IMR-90 (cell line): ENCODE measurements at regions not wholly inside any gene's neighbourhood (a gene's known extent, or its start where the extent isn't known, plus 50 kb on each side); places are given as distances from the start of the nearest gene placed in this dataset.

ENCODE experiments used
- ATAC-seq: fragments of 200-7000 bp; cut with Tn5 transposase; 2 replicates; pipeline ENCODE4 v1.9.1; 2020; ENCODE audit warnings: low read depth, mild to moderate bottlenecking, moderate library complexity
- BruUV-seq: library from RNA; stranded (reverse); fragments of 400-500 nt; replicated peaks from 2 replicates; lab custom pipeline; 2021; lab: Mats Ljungman, UMichigan
- CTCF ChIA-PET: fragments of 300-600 bp; formaldehyde crosslinking; extraction: SDS; loops from one replicate; lab custom pipeline; 2021; ENCODE audit warnings: antibody characterized with exemption; lab: Yijun Ruan, JAX
- POLR2A ChIA-PET: fragments of 300-600 bp; sonication (Branson Sonifier 250); formaldehyde crosslinking; loops from one replicate; lab custom pipeline; 2022; ENCODE audit warnings: antibody characterized with exemption; ENCODE audit not compliant: unreplicated experiment; lab: Charles Lee
- DNase-seq: peaks from one replicate; pipeline ENCODE4 v3.0.0; 2013
- H2AFZ ChIP-seq: replicated peaks from 2 replicates; pipeline ENCODE3; 2013; ENCODE audit warnings: low read length, mild to moderate bottlenecking; ENCODE audit not compliant: poor library complexity
- H2AK5ac ChIP-seq: 2 replicates; pipeline ENCODE4 v1.6.1; 2013; ENCODE audit warnings: low read depth, low read length, inconsistent platforms
- H2AK9ac ChIP-seq: replicated peaks from 2 replicates; pipeline ENCODE3; 2013; ENCODE audit warnings: mild to moderate bottlenecking, low read depth, low read length, moderate library complexity; ENCODE audit not compliant: poor library complexity
- H2BK120ac ChIP-seq: 2 replicates; pipeline ENCODE4 v1.6.1; 2013; ENCODE audit warnings: low read depth, low read length, inconsistent platforms
- H2BK15ac ChIP-seq: 3 replicates; pipeline ENCODE4 v1.6.1; 2013; ENCODE audit warnings: low read depth, low read length, inconsistent platforms
- H2BK20ac ChIP-seq: 2 replicates; pipeline ENCODE4 v1.6.1; 2013; ENCODE audit warnings: low read depth, mild to moderate bottlenecking, inconsistent platforms, low read length, moderate library complexity
- H2BK5ac ChIP-seq: 2 replicates; pipeline ENCODE4 v1.6.1; 2013; ENCODE audit warnings: mild to moderate bottlenecking, low read depth, low read length, inconsistent platforms; ENCODE audit not compliant: poor library complexity, severe bottlenecking
- H3K14ac ChIP-seq: replicated peaks from 2 replicates; pipeline ENCODE4 v1.6.1; 2013; ENCODE audit warnings: low read depth, low read length, inconsistent platforms
- H3K18ac ChIP-seq: 2 replicates; pipeline ENCODE4 v1.6.1; 2013; ENCODE audit warnings: low read depth, low read length, control low read depth
- H3K23ac ChIP-seq: 2 replicates; pipeline ENCODE4 v1.6.1; 2013; ENCODE audit warnings: low read depth, low read length, inconsistent platforms
- H3K27ac ChIP-seq: 2 replicates; pipeline ENCODE4 v1.5.1; 2013; ENCODE audit warnings: mild to moderate bottlenecking, control low read depth, low read length; ENCODE audit not compliant: insufficient read depth
- H3K27me3 ChIP-seq: 2 replicates; pipeline ENCODE4 v1.6.1; 2013; ENCODE audit warnings: low read length; ENCODE audit not compliant: control insufficient read depth, insufficient read depth
- H3K36me3 ChIP-seq: 2 replicates; pipeline ENCODE4 v1.6.1; 2013; ENCODE audit warnings: low read length, mixed read lengths; ENCODE audit not compliant: control insufficient read depth, insufficient read depth
- H3K4ac ChIP-seq: 2 replicates; pipeline ENCODE4 v1.6.1; 2013; ENCODE audit warnings: low read depth, low read length, inconsistent platforms
- H3K4me1 ChIP-seq: 2 replicates; pipeline ENCODE4 v1.6.1; 2013; ENCODE audit warnings: low read length, mixed read lengths; ENCODE audit not compliant: control insufficient read depth, insufficient read depth
- H3K4me2 ChIP-seq: 2 replicates; pipeline ENCODE4 v1.6.1; 2013; ENCODE audit warnings: low read depth, mild to moderate bottlenecking, control low read depth, low read length, moderate library complexity
- H3K4me3 ChIP-seq: 2 replicates; pipeline ENCODE4 v1.5.1; 2013; ENCODE audit warnings: low read depth, mild to moderate bottlenecking, control low read depth, low read length, moderate library complexity; ENCODE audit not compliant: insufficient read depth
- H3K56ac ChIP-seq: 2 replicates; pipeline ENCODE4 v1.6.1; 2013; ENCODE audit warnings: low read length, inconsistent platforms; ENCODE audit not compliant: insufficient read depth; ENCODE audit errors: extremely low read depth
- H3K79me1 ChIP-seq, 2 experiments: 2 replicates each; pipeline ENCODE4 v1.6.1; 2013; ENCODE audit warnings: low read length in 2 of 2, inconsistent platforms in 1 of 2, low read depth in 1 of 2
- H3K9ac ChIP-seq: 2 replicates; pipeline ENCODE4 v1.6.1; 2013; ENCODE audit warnings: low read depth, low read length, control low read depth
- H3K9me1 ChIP-seq: 2 replicates; pipeline ENCODE4 v1.6.1; 2013; ENCODE audit warnings: low read length, inconsistent platforms; ENCODE audit not compliant: insufficient read depth
- H3K9me3 ChIP-seq: 2 replicates; pipeline ENCODE4 v1.6.1; 2013; ENCODE audit warnings: low read length; ENCODE audit not compliant: control insufficient read depth, insufficient read depth
- H4K20me1 ChIP-seq: 2 replicates; pipeline ENCODE4 v1.6.1; 2013; ENCODE audit warnings: low read length, inconsistent platforms; ENCODE audit not compliant: insufficient read depth
- H4K5ac ChIP-seq: 2 replicates; pipeline ENCODE4 v1.6.1; 2013; ENCODE audit warnings: mild to moderate bottlenecking, low read depth, low read length, control low read depth
- H4K8ac ChIP-seq, 2 experiments: 2 replicates each; pipeline ENCODE4 v1.6.1; 2013; ENCODE audit warnings: low read depth in 2 of 2, low read length in 2 of 2, control low read depth in 1 of 2, inconsistent platforms in 1 of 2
- H4K91ac ChIP-seq: 2 replicates; pipeline ENCODE4 v1.6.1; 2013; ENCODE audit warnings: low read depth, low read length, inconsistent platforms; ENCODE audit not compliant: insufficient read depth
- BHLHE40 ChIP-seq: fragments of 150-350 bp; IDR thresholded peaks from 2 replicates; pipeline ENCODE4 v1.6.1; 2016; ENCODE audit warnings: mild to moderate bottlenecking, low read depth, low read length
- CEBPB ChIP-seq: IDR thresholded peaks from 2 replicates; pipeline ENCODE4 v1.6.1; 2012; ENCODE audit warnings: low read depth, low read length, improper control_type of control experiment
- CHD1 ChIP-seq: IDR thresholded peaks from 2 replicates; pipeline ENCODE4 v1.6.1; 2012; ENCODE audit warnings: low read depth, low read length, improper control_type of control experiment
- CTCF ChIP-seq: conservative IDR thresholded peaks from 2 replicates; pipeline ENCODE4 v1.5.1; 2012; ENCODE audit warnings: mild to moderate bottlenecking, low read depth, low read length, improper control_type of control experiment
- FOS ChIP-seq: fragments of 150-350 bp; IDR thresholded peaks from 2 replicates; pipeline ENCODE4 v1.6.1; 2016; ENCODE audit warnings: low read depth, low read length
- MAFK ChIP-seq: IDR thresholded peaks from 2 replicates; pipeline ENCODE4 v1.6.1; 2012; ENCODE audit warnings: low read depth, low read length, improper control_type of control experiment
- MAZ ChIP-seq: IDR thresholded peaks from 2 replicates; pipeline ENCODE4 v1.6.1; 2012; ENCODE audit warnings: low read depth, mild to moderate bottlenecking, low read length, improper control_type of control experiment, moderate library complexity, borderline replicate concordance
- MXI1 ChIP-seq: IDR thresholded peaks from 2 replicates; pipeline ENCODE4 v1.6.1; 2012; ENCODE audit warnings: low read depth, mild to moderate bottlenecking, low read length, moderate library complexity, borderline replicate concordance
- NFE2L2 ChIP-seq: fragments of 150-350 bp; IDR thresholded peaks from 2 replicates; pipeline ENCODE4 v1.6.1; 2016; ENCODE audit warnings: low read depth, mild to moderate bottlenecking, low read length
- POLR2A ChIP-seq: IDR thresholded peaks from 2 replicates; pipeline ENCODE4 v1.6.1; 2012; ENCODE audit warnings: mild to moderate bottlenecking, low read depth, low read length
- RAD21 ChIP-seq: IDR thresholded peaks from 2 replicates; pipeline ENCODE4 v1.6.1; 2012; ENCODE audit warnings: low read length, improper control_type of control experiment
- RCOR1 ChIP-seq: IDR thresholded peaks from 2 replicates; pipeline ENCODE4 v1.6.1; 2012; ENCODE audit warnings: mild to moderate bottlenecking, low read length, improper control_type of control experiment; ENCODE audit not compliant: insufficient replicate concordance
- RFX5 ChIP-seq: IDR thresholded peaks from 2 replicates; pipeline ENCODE4 v1.8.0; 2012; ENCODE audit warnings: low read depth, mild to moderate bottlenecking, low read length, moderate library complexity
- SMC3 ChIP-seq: fragments of 150-350 bp; IDR thresholded peaks from 2 replicates; pipeline ENCODE4 v1.6.1; 2016; ENCODE audit warnings: low read depth, mild to moderate bottlenecking, antibody characterized with exemption, low read length, moderate library complexity
- WGBS, 2 experiments: methylation state at CpG; one replicate each; pipeline versions ENCODE4 v1.1.5 to v1.1.7; 2013; ENCODE audit warnings: missing lambda C conversion rate in 2 of 2; ENCODE audit not compliant: insufficient read length in 1 of 2; ENCODE audit errors: extremely low coverage in 2 of 2; 5-methylcytosine and 5-hydroxymethylcytosine counted together
- dilution Hi-C: fragments of 300-500 bp; cut with HindIII; formaldehyde crosslinking; loops from one replicate; pipeline ENCODE4 v1.14.3; 2018; ENCODE audit warnings: low sequenced_read_pairs; ENCODE audit not compliant: unreplicated experiment
- in situ Hi-C: fragments of 300-500 bp; cut with MboI; formaldehyde crosslinking; loops from 3 replicates; pipeline ENCODE4 v1.14.3; 2019; ENCODE audit warnings: low sequenced_read_pairs, inconsistent platforms, mixed read lengths
- intact Hi-C: fragments of 100-400 bp; cut with micrococcal nuclease; formaldehyde crosslinking; loops from 2 replicates; pipeline ENCODE4 v1.10.0; 2022
- TF ChIP-seq, protein P1 (sequence below): fragments of 150-350 bp; IDR thresholded peaks from 2 replicates; pipeline ENCODE4 v1.6.1; 2017; ENCODE audit warnings: mild to moderate bottlenecking, antibody characterized with exemption, low read length, low read depth

DNA sequence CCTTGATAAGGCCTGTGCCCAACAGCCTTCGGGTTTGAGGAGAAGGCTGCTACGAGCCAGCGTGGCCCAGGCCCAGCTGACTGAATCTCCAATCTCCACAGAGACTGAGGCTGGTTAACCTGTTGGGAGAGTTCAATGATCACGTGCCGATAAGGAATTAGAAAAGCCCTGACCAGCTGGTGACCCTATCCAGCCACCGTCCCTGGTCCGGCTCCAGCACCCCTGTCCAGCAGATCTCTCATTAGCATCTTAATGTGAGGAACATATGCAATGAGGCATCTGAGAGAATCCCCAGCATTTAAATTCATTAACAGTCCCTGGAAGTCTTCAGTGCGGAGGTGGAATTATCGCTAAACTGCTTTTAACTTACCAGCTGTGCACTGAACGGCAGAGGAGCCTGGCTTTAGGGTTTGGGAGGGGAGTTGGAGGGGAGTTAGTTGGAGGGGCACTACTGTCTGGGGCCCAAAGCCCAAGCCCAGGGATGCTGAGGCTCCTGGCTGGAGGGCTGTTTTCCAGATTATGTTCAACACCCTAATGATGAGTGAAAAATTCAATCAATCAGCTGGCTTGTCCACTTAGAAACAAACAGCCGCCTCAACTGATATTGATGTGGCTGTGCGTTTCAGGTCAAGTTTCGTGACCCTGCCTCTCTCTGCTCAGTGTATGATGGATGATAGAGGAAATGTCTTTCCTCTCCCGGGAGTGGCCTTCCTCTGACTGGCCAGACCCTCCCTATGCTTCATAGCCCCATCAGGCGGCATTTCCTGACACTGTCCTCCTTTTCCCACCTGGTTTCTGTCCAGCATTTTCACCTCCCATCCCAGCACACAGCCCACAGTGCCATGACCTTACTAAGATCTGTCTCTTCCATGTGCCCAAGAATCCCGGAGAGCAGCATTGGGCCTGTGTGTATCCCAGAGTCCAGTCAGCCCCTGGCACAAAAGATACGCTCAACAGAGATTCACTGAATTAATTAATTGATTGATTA, 184.5 kb downstream of the CCT6B start:
- H3K56ac ChIP-seq, result no peak overlapping the region
- H4K5ac ChIP-seq, result no peak overlapping the region
- POLR2A ChIA-PET, result no interaction called here
- H3K79me1 ChIP-seq, result no peaks in the 10 kb centered on the region
- no peaks in the 10 kb centered on the region for H3K4me1 ChIP-seq
- ATAC-seq, result no peak
- H3K4ac ChIP-seq, result no peak overlapping the region
- H2AK9ac ChIP-seq, result no peak overlapping the region
- 25% methylated on average over 3 of the region's 17 CpGs; no CpG with 5 or more reads in 1 of the 2 experiments for WGBS, 2 experiments
- H3K18ac ChIP-seq, result no peak overlapping the region
- no TSS peak for BruUV-seq
- H3K9me3 ChIP-seq, result no peaks in the 10 kb centered on the region
- in situ Hi-C loops (no loop called here), intact Hi-C loops (no loop called here), dilution Hi-C loops (no loop called here)
- no peaks in the 10 kb centered on the region for H4K20me1 ChIP-seq
- H3K9me1 ChIP-seq, result no peaks in the 10 kb centered on the region
- H2BK20ac ChIP-seq, result no peak overlapping the region
- no peak overlapping the region for H3K4me3 ChIP-seq
- no peak for DNase-seq
- H3K23ac ChIP-seq, result no peak overlapping the region
- H2BK5ac ChIP-seq, result no peak overlapping the region
- no peaks in the 10 kb centered on the region for H3K36me3 ChIP-seq
- CTCF ChIA-PET, result no interaction called here
- H2AFZ ChIP-seq, result no peak overlapping the region
- H2BK120ac ChIP-seq, result no peak overlapping the region
- no peak overlapping the region for H4K91ac ChIP-seq
- H3K27me3 ChIP-seq, result peaks cover 2% of the 10 kb centered on the region; the same call in 1 of the 2 replicates
- H3K14ac ChIP-seq, result no peak overlapping the region
- H3K27ac ChIP-seq, result no peak overlapping the region
- no peak overlapping the region for H2BK15ac ChIP-seq
- no peak overlapping the region for H3K9ac ChIP-seq
- no peak overlapping the region for H4K8ac ChIP-seq
- H2AK5ac ChIP-seq, result no peak overlapping the region
- H3K4me2 ChIP-seq, result no peak overlapping the region
- no peak for TF ChIP-seq MAFK
- TF ChIP-seq NFE2L2, result no peak
- no peak for TF ChIP-seq SMC3
- no peak for TF ChIP-seq POLR2A
- no peak for TF ChIP-seq RCOR1
- TF ChIP-seq MAZ, result no peak
- TF ChIP-seq, protein P1, sequence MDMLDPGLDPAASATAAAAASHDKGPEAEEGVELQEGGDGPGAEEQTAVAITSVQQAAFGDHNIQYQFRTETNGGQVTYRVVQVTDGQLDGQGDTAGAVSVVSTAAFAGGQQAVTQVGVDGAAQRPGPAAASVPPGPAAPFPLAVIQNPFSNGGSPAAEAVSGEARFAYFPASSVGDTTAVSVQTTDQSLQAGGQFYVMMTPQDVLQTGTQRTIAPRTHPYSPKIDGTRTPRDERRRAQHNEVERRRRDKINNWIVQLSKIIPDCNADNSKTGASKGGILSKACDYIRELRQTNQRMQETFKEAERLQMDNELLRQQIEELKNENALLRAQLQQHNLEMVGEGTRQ, result no peak
- no peak for TF ChIP-seq FOS
- no peak for TF ChIP-seq MXI1
- TF ChIP-seq CTCF, result no peak
- TF ChIP-seq RFX5, result no peak
- TF ChIP-seq BHLHE40, result no peak
- TF ChIP-seq RAD21, result no peak
- TF ChIP-seq CHD1, result no peak
- TF ChIP-seq CEBPB, result no peak
